ENCODE measurements at regions not wholly inside any gene's neighbourhood (a gene's known extent, or its start where the extent isn't known, plus 50 kb on each side); places are given as distances from the start of the nearest gene placed in this dataset.

- no peak for DNase-seq
These were observed 524.8 kb downstream of the FUT8 start for GRCh38 chr14:65937079-65937959.

GRCh38 chr14:65937960-65938316, 525.4 kb downstream of the FUT8 start:
- DNase-seq: no peak

GRCh38 chr14:65938738-65939137, 526.2 kb downstream of the FUT8 start:
- no peak for DNase-seq

GRCh38 chr14:65939184-65939583, 526.7 kb downstream of the FUT8 start:
- DNase-seq: no peak

- no peak for DNase-seq
These were observed 527.7 kb downstream of the FUT8 start for GRCh38 chr14:65940056-65940735.

GRCh38 chr14:65941091-65941490, 528.6 kb downstream of the FUT8 start:
- DNase-seq: no peak

- DNase-seq: no peak
These were observed 530.6 kb downstream of the FUT8 start for GRCh38 chr14:65943150-65943549.

- DNase-seq: no peak
These were observed 531.4 kb downstream of the FUT8 start for GRCh38 chr14:65943916-65944410.

GRCh38 chr14:65945327-65945726, 532.8 kb downstream of the FUT8 start:
- no peak for DNase-seq

- DNase-seq: no peak
These were observed 534.0 kb downstream of the FUT8 start for GRCh38 chr14:65946494-65946893.

GRCh38 chr14:65948302-65948701, 535.8 kb downstream of the FUT8 start:
- no peak for DNase-seq

- no peak for DNase-seq
These were observed 536.3 kb upstream of the CCDC196 start for GRCh38 chr14:65949711-65950516.

GRCh38 chr14:65954942-65955341, 531.2 kb upstream of the CCDC196 start:
- no peak for DNase-seq

GRCh38 chr14:65957631-65958205, 528.5 kb upstream of the CCDC196 start:
- no peak for DNase-seq

GRCh38 chr14:65958664-65959562, 527.3 kb upstream of the CCDC196 start:
- DNase-seq: no peak

- DNase-seq: no peak
These were observed 526.6 kb upstream of the CCDC196 start for GRCh38 chr14:65959563-65960024.

GRCh38 chr14:65961004-65961403, 525.2 kb upstream of the CCDC196 start:
- DNase-seq: no peak

GRCh38 chr14:65962952-65963351, 523.2 kb upstream of the CCDC196 start:
- DNase-seq: no peak

GRCh38 chr14:65964366-65964765, 521.8 kb upstream of the CCDC196 start:
- DNase-seq: no peak

GRCh38 chr14:65966188-65966587, 520.0 kb upstream of the CCDC196 start:
- DNase-seq: no peak

- DNase-seq: no peak
These were observed 513.8 kb upstream of the CCDC196 start for GRCh38 chr14:65972346-65972870.
